Glutamatergic neuron (in vitro differentiated cells): ENCODE measurements at regions not wholly inside any gene's neighbourhood (a gene's known extent, or its start where the extent isn't known, plus 50 kb on each side); places are given as distances from the start of the nearest gene placed in this dataset.

Experiments
- DNase-seq: peaks from one replicate; pipeline ENCODE4 v3.0.0; 2022
- H3K27ac Mint-ChIP-seq: one replicate; pipeline ENCODE4 v1.8.0; 2020; ENCODE audit warnings: mild to moderate bottlenecking, mixed read lengths, inconsistent platforms; ENCODE audit not compliant: unreplicated experiment
- H3K27me3 Mint-ChIP-seq: one replicate; pipeline ENCODE4 v1.8.0; 2020; ENCODE audit warnings: mild to moderate bottlenecking, moderate library complexity, mixed read lengths, inconsistent platforms; ENCODE audit not compliant: unreplicated experiment
- H3K36me3 Mint-ChIP-seq: one replicate; pipeline ENCODE4 v1.8.0; 2020; ENCODE audit warnings: mild to moderate bottlenecking, mixed read lengths, inconsistent platforms; ENCODE audit not compliant: unreplicated experiment
- H3K4me1 Mint-ChIP-seq: one replicate; pipeline ENCODE4 v1.8.0; 2020; ENCODE audit warnings: mild to moderate bottlenecking, low read depth, mixed read lengths, inconsistent platforms; ENCODE audit not compliant: unreplicated experiment
- H3K4me3 Mint-ChIP-seq: one replicate; pipeline ENCODE4 v1.8.0; 2020; ENCODE audit warnings: mild to moderate bottlenecking, mixed read lengths, inconsistent platforms; ENCODE audit not compliant: unreplicated experiment
- H3K9me3 Mint-ChIP-seq: one replicate; pipeline ENCODE4 v1.8.0; 2020; ENCODE audit warnings: mild to moderate bottlenecking, moderate library complexity, mixed read lengths, inconsistent platforms; ENCODE audit not compliant: unreplicated experiment
- TF ChIP-seq, protein P1 (sequence below): fragments of 200-600 bp; sonication (generic); IDR thresholded peaks from one replicate; pipeline ENCODE4 v1.5.0; 2021; ENCODE audit not compliant: partially characterized antibody, unreplicated experiment

DNA sequence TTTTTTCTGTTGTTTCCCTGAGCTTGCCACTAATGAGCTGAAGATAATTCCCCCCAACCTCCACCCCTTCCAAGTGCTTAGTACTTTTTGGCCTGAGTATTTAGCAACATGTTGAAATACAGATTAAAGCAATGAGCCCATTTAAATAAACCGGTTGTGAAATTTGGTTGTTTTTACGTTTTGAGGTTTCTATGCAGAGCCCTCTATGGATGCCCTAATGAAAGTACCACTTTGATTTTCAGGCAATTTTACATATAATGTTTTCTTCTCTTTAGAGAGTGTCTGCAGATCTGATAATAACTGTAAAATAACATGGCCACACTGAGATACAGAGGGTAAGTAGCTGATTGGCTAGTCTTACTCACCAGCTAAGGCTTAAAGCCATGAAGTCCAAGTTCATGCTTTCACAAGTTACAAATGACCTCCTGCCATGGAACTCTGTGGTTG, 139.4 kb upstream of the SLC7A14 start:
- peaks cover 2% of the 10 kb centered on the region for H3K4me1 Mint-ChIP-seq
- no peak for DNase-seq
- H3K36me3 Mint-ChIP-seq: no peaks in the 10 kb centered on the region
- no peaks in the 10 kb centered on the region for H3K27me3 Mint-ChIP-seq
- TF ChIP-seq, protein P1, sequence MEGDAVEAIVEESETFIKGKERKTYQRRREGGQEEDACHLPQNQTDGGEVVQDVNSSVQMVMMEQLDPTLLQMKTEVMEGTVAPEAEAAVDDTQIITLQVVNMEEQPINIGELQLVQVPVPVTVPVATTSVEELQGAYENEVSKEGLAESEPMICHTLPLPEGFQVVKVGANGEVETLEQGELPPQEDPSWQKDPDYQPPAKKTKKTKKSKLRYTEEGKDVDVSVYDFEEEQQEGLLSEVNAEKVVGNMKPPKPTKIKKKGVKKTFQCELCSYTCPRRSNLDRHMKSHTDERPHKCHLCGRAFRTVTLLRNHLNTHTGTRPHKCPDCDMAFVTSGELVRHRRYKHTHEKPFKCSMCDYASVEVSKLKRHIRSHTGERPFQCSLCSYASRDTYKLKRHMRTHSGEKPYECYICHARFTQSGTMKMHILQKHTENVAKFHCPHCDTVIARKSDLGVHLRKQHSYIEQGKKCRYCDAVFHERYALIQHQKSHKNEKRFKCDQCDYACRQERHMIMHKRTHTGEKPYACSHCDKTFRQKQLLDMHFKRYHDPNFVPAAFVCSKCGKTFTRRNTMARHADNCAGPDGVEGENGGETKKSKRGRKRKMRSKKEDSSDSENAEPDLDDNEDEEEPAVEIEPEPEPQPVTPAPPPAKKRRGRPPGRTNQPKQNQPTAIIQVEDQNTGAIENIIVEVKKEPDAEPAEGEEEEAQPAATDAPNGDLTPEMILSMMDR: no peak
- no peaks in the 10 kb centered on the region for H3K9me3 Mint-ChIP-seq
- no peak overlapping the region for H3K4me3 Mint-ChIP-seq
- no peak overlapping the region for H3K27ac Mint-ChIP-seq

DNA sequence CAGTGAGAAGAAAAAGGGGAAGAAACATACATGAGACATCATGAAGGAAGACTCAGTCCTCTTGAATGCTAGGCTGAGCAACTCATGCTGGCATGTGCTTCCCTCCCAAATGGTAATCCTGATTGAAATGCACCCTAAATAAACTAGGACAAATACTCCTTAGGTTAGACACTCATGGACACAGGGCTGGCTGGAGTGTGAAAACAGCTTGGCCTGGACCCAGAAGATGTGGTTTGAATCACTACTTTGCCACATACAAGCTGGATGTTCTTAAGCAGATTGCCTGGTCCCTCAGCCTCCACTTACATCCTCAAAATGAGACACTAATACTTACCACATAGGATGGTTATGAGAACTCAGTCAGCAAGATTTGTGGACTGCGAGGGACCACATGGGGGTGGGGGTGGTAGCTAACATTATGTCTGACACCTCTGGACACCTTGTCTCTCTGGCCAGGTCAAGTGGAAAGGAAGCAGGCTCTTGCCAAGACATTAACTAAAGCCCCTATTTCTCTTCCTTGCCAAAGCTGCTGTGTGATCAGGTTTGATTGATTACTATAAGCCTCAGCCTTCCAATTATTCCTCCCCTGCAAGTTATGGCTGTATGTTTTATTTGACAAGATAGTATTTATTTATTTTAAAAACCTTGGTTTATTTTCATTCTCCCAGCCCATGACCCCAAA, 138.9 kb upstream of the SLC7A14 start:
- peaks cover 2% of the 10 kb centered on the region for H3K4me1 Mint-ChIP-seq
- no peak overlapping the region for H3K4me3 Mint-ChIP-seq
- TF ChIP-seq, protein P1: no peak
- no peaks in the 10 kb centered on the region for H3K36me3 Mint-ChIP-seq
- H3K27ac Mint-ChIP-seq: no peak overlapping the region
- DNase-seq: no peak
- no peaks in the 10 kb centered on the region for H3K9me3 Mint-ChIP-seq
- no peaks in the 10 kb centered on the region for H3K27me3 Mint-ChIP-seq

DNA sequence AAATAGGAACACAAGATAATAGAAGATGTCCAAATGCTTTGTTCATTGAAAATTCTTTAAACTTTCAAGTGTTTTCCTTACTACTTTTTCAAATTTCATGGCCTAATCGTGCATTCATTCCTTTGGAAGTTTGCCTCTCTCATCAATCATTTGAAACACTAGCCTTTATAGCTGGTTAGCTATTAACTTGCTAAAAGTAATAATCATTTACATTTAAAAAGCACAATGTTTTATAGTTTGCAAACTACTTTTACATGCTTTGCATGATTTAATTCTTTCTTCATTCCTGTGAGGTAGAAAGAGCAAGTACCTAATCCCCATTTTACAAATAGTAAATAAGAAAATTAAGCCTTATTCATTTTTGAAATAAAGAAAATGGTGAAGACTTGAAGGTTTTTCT, 137.4 kb upstream of the SLC7A14 start:
- peaks cover 2% of the 10 kb centered on the region for H3K4me1 Mint-ChIP-seq
- no peaks in the 10 kb centered on the region for H3K36me3 Mint-ChIP-seq
- no peak overlapping the region for H3K4me3 Mint-ChIP-seq
- DNase-seq: no peak
- no peaks in the 10 kb centered on the region for H3K9me3 Mint-ChIP-seq
- TF ChIP-seq, protein P1: no peak
- H3K27ac Mint-ChIP-seq: no peak overlapping the region
- H3K27me3 Mint-ChIP-seq: no peaks in the 10 kb centered on the region

DNA sequence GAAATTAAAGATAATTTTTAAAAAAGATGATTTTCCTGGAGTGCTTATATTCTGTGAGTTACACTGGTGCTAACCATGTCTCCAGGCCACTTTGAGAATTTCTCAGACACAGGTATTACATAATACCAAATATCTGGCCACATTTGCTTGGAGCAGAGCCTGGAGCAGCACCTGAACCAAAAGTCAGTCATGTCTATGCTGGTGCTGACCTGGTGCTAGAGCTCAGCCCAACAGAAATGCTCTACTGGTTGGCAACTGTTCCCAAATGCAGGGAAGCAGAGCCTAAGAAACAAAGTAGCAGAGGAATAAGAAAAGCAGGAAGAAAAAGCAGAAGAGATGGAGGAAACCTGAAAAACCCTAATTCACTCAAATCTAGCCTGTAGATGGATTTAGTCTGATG, 135.7 kb upstream of the SLC7A14 start:
- Mint-ChIP-seq H3K4me1 (peaks cover 2% of the 10 kb centered on the region), H3K36me3 (no peaks in the 10 kb centered on the region), H3K9me3 (no peaks in the 10 kb centered on the region), H3K27ac (no peak overlapping the region), H3K27me3 (no peaks in the 10 kb centered on the region), H3K4me3 (no peak overlapping the region)
- TF ChIP-seq, protein P1: no peak
- DNase-seq: no peak

DNA sequence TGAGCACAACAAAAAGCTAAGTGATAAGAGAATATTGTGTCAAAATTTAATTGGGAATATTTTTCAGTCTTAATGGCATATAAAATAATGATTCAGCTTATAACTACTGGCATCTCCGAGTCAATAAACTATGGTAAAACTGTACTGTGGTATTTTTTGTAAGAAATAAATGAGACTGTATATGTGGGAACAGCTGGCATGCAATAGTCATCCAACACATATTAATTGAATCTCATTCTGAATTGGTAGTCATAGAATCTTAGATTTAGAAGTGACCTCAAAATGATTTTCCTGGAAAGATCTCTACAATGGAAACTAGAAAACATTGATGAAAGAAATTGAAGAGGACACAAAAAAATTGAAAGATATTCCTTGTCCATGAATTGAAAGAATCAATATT, 133.4 kb upstream of the SLC7A14 start:
- no peak for DNase-seq
- H3K9me3 Mint-ChIP-seq: no peaks in the 10 kb centered on the region
- TF ChIP-seq, protein P1: no peak
- H3K4me1 Mint-ChIP-seq: peaks cover 2% of the 10 kb centered on the region
- no peak overlapping the region for H3K4me3 Mint-ChIP-seq
- no peak overlapping the region for H3K27ac Mint-ChIP-seq
- no peaks in the 10 kb centered on the region for H3K27me3 Mint-ChIP-seq
- peaks cover 12% of the 10 kb centered on the region for H3K36me3 Mint-ChIP-seq
